B cell (primary cell): ENCODE measurements at regions not wholly inside any gene's neighbourhood (a gene's known extent, or its start where the extent isn't known, plus 50 kb on each side); places are given as distances from the start of the nearest gene placed in this dataset.
"Not testable (repeated sequence)": the region's sequence is repeated elsewhere in the genome, so short reads cannot be mapped to it uniquely, and the experiment has no call there.

ENCODE experiments used
- ATAC-seq: fragments of 200-7000 bp; cut with Tn5 transposase; one replicate; pipeline ENCODE4 v1.10.0; 2021; ENCODE audit warnings: low read depth, mild to moderate bottlenecking, moderate number of reproducible peaks, moderate library complexity
- CTCF ChIA-PET: fragments of 350-600 bp; sonication (Branson Sonifier 250); formaldehyde crosslinking; loops from one replicate; lab custom pipeline; 2021; ENCODE audit warnings: antibody characterized with exemption, inconsistent platforms; lab: Charles Lee
- POLR2A ChIA-PET: fragments of 350-600 bp; sonication (Branson Sonifier 250); formaldehyde crosslinking; loops from one replicate; lab custom pipeline; 2021; ENCODE audit warnings: antibody characterized with exemption; lab: Charles Lee
- DNase-seq: peaks from one replicate; pipeline ENCODE4 v3.0.0; 2013
- H2AFZ ChIP-seq: 2 replicates; pipeline ENCODE4 v1.6.1; 2012; ENCODE audit warnings: mild to moderate bottlenecking, low read depth, low read length; ENCODE audit not compliant: insufficient read depth, poor library complexity, severe bottlenecking
- H3K27ac ChIP-seq, 2 donors: 1 replicate in 1 of 2; 2 replicates in 1 of 2; pipeline ENCODE4 v1.5.1; 2012 to 2013; ENCODE audit warnings: low read length in 2 of 2, mild to moderate bottlenecking in 2 of 2, moderate library complexity in 1 of 2
- H3K27me3 ChIP-seq, 4 experiments: fragments of 200-600 bp in 1 of 4; sonication (generic) in 1 of 4; replicated peaks in 1 of 4; 1 replicate in 2 of 4; 2 replicates in 2 of 4; pipeline versions ENCODE4 v1.6.1 to v1.7.0; 2013 to 2016; ENCODE audit warnings: low read length in 3 of 4, mild to moderate bottlenecking in 2 of 4, mixed read lengths in 1 of 4, moderate library complexity in 1 of 4; ENCODE audit not compliant: insufficient read depth in 4 of 4, control insufficient read depth in 3 of 4; ENCODE audit errors: control extremely low read depth in 1 of 4
- H3K36me3 ChIP-seq, 2 experiments: replicated peaks in 1 of 2; 1 replicate in 1 of 2; 2 replicates in 1 of 2; pipeline versions ENCODE4 v1.6.1 to v1.7.1; 2013; ENCODE audit warnings: low read length in 1 of 2; ENCODE audit not compliant: insufficient read depth in 2 of 2, control insufficient read depth in 1 of 2; ENCODE audit errors: control extremely low read depth in 1 of 2, extremely low read depth in 1 of 2
- H3K4me1 ChIP-seq, 2 donors: fragments of 200-600 bp in 1 of 2; sonication (generic) in 1 of 2; 1 replicate in 1 of 2; 2 replicates in 1 of 2; pipeline versions ENCODE4 v1.5.1 to v1.6.1; 2013 to 2017; ENCODE audit warnings: low read length in 2 of 2; ENCODE audit not compliant: control insufficient read depth in 2 of 2, insufficient read depth in 2 of 2
- H3K4me2 ChIP-seq: replicated peaks from 2 replicates; pipeline ENCODE3; 2012; ENCODE audit warnings: mild to moderate bottlenecking, low read depth, low read length; ENCODE audit not compliant: poor library complexity, severe bottlenecking
- H3K4me3 ChIP-seq, 5 experiments: fragments of 200-600 bp in 1 of 5; sonication (generic) in 1 of 5; 1 replicate in 3 of 5; 2 replicates in 2 of 5; pipeline versions ENCODE4 v1.5.1 to v1.7.0; 2011 to 2016; ENCODE audit warnings: low read length in 4 of 5, mild to moderate bottlenecking in 4 of 5, low read depth in 2 of 5, control low read depth in 1 of 5, moderate library complexity in 1 of 5; ENCODE audit not compliant: insufficient read depth in 1 of 5; ENCODE audit errors: control extremely low read depth in 1 of 5, extremely low read depth in 1 of 5
- H3K79me2 ChIP-seq: fragments of 200-600 bp; sonication (generic); one replicate; pipeline ENCODE4 v1.6.0; 2016; ENCODE audit warnings: low read length; ENCODE audit not compliant: control insufficient read depth, insufficient read depth
- H3K9ac ChIP-seq: fragments of 200-600 bp; sonication (generic); 2 replicates; pipeline ENCODE4 v1.6.1; 2017; ENCODE audit warnings: mild to moderate bottlenecking, low read length, moderate library complexity
- H3K9me3 ChIP-seq, 3 donors: one replicate each; pipeline versions ENCODE4 v1.6.1 to v1.7.1; 2013; ENCODE audit warnings: low read length in 2 of 3; ENCODE audit not compliant: control insufficient read depth in 2 of 3, insufficient read depth in 1 of 3; ENCODE audit errors: control extremely low read depth in 1 of 3
- H4K20me1 ChIP-seq: 2 replicates; pipeline ENCODE4 v1.6.0; 2012; ENCODE audit warnings: mild to moderate bottlenecking, low read length; ENCODE audit not compliant: insufficient read depth, control insufficient read depth, poor library complexity, severe bottlenecking
- H3K27ac Mint-ChIP-seq: one replicate; pipeline ENCODE4 v1.8.0; 2021; ENCODE audit warnings: mixed read lengths
- H3K27me3 Mint-ChIP-seq: one replicate; pipeline ENCODE4 v1.8.0; 2021; ENCODE audit warnings: mixed read lengths
- H3K4me1 Mint-ChIP-seq: one replicate; pipeline ENCODE4 v1.8.0; 2021; ENCODE audit warnings: mixed read lengths
- H3K4me3 Mint-ChIP-seq: one replicate; pipeline ENCODE4 v1.8.0; 2021; ENCODE audit warnings: mixed read lengths
- H3K9me3 Mint-ChIP-seq: one replicate; pipeline ENCODE4 v1.8.0; 2022; ENCODE audit warnings: mixed read lengths; ENCODE audit not compliant: insufficient read depth
- CTCF ChIP-seq: fragments of 200-600 bp; IDR thresholded peaks from one replicate; pipeline ENCODE4 v1.8.0; 2022; ENCODE audit warnings: antibody characterized with exemption, mild to moderate bottlenecking
- EZH2 ChIP-seq: IDR thresholded peaks from 2 replicates; pipeline ENCODE4 v1.6.1; 2012; ENCODE audit warnings: borderline replicate concordance, low read depth, mild to moderate bottlenecking, moderate library complexity, low read length; ENCODE audit not compliant: insufficient read depth, poor library complexity, severe bottlenecking
- WGBS: methylation state at CpG from one replicate; pipeline ENCODE4 v1.1.5; 2013; ENCODE audit warnings: missing lambda C conversion rate; ENCODE audit not compliant: insufficient coverage; 5-methylcytosine and 5-hydroxymethylcytosine counted together
- intact Hi-C: fragments of 100-400 bp; cut with micrococcal nuclease; formaldehyde crosslinking; loops from one replicate; pipeline ENCODE4 v1.10.0; 2022

GRCh38 chr3:73827204-73827603, 202.5 kb upstream of the PDZRN3 start:
- intact Hi-C loops, result no loop called here
- Histone ChIP-seq H2AFZ (no peak overlapping the region), H3K27ac (no peak overlapping the region), H3K27me3 (no peaks in the 10 kb centered on the region), H3K4me1 (no peaks in the 10 kb centered on the region), H4K20me1 (no peaks in the 10 kb centered on the region), H3K36me3 (no peaks in the 10 kb centered on the region), H3K9ac (no peak overlapping the region), H3K9me3 (no peaks in the 10 kb centered on the region), H3K4me2 (no peak overlapping the region), H3K4me3 (no peak overlapping the region), H3K79me2 (no peaks in the 10 kb centered on the region)
- Mint-ChIP-seq H3K4me3 (no peak overlapping the region), H3K9me3 (no peaks in the 10 kb centered on the region), H3K4me1 (no peaks in the 10 kb centered on the region), H3K27me3 (no peaks in the 10 kb centered on the region), H3K27ac (no peak overlapping the region)
- TF ChIP-seq CTCF (no peak), EZH2 (no peak)
- WGBS, result 94% methylated on average over 2 of the region's 2 CpGs
- ATAC-seq (no peak), DNase-seq (no peak)
- ChIA-PET POLR2A (no interaction called here), CTCF (no interaction called here)

- not testable (repeated sequence) for H3K27ac Mint-ChIP-seq, H3K4me1 Mint-ChIP-seq
These were observed 196.2 kb upstream of the PDZRN3 start for GRCh38 chr3:73820896-73821295.

More at GRCh38 chr3:73820896-73821295, 196.2 kb upstream of the PDZRN3 start:
- H3K4me1 ChIP-seq, H3K9me3 Mint-ChIP-seq, DNase-seq, H3K79me2 ChIP-seq, H3K27me3 Mint-ChIP-seq, H4K20me1 ChIP-seq, POLR2A ChIA-PET, H3K9ac ChIP-seq, H2AFZ ChIP-seq, H3K4me3 Mint-ChIP-seq, CTCF ChIA-PET, ATAC-seq, H3K9me3 ChIP-seq, H3K4me2 ChIP-seq, H3K27ac ChIP-seq, H3K27me3 ChIP-seq, H3K36me3 ChIP-seq, intact Hi-C loops, H3K4me3 ChIP-seq: not testable (repeated sequence)
